ENCODE measurements at regions not wholly inside any gene's neighbourhood (a gene's known extent, or its start where the extent isn't known, plus 50 kb on each side); places are given as distances from the start of the nearest gene placed in this dataset.

GRCh38 chr18:43398601-43399000, 121.3 kb upstream of the SYT4 start:
- H2BK15ac ChIP-seq (ENCODE audit: low read depth, poor library complexity, severe bottlenecking), result no peak overlapping the region
- no peak overlapping the region for H3K14ac ChIP-seq (ENCODE audit: low read length in 2 of 2)
- no peaks in the 10 kb centered on the region for H3K79me1 ChIP-seq (replicated peaks; ENCODE audit: low read length, poor library complexity, severe bottlenecking)
- H3K27me3 ChIP-seq (ENCODE audit: control insufficient read depth in 1 of 2, insufficient read depth in 1 of 2, low read length in 2 of 2), result no peaks in the 10 kb centered on the region
- no peak overlapping the region for H2BK12ac ChIP-seq (ENCODE audit: low read length in 2 of 2)
- H3K4me2 ChIP-seq (ENCODE audit: low read length, poor library complexity, severe bottlenecking), result no peak overlapping the region
- no peak overlapping the region for H2AK5ac ChIP-seq (ENCODE audit: low read length, severe bottlenecking)
- H3K4me3 ChIP-seq (ENCODE audit: insufficient read depth in 1 of 2, low read depth in 1 of 2, low read length in 2 of 2), result no peak overlapping the region
- H2AFZ ChIP-seq (ENCODE audit: low read depth, low read length), result no peak overlapping the region
- H3K4ac ChIP-seq (ENCODE audit: low read depth in 1 of 2, low read length in 2 of 2), result no peak overlapping the region
- H4K91ac ChIP-seq (ENCODE audit: low read length), result no peak overlapping the region
- no CpG with 5 or more reads among the region's 1 CpG for WGBS
- no peak overlapping the region for H3K9ac ChIP-seq (ENCODE audit: low read length)
- H2BK5ac ChIP-seq (ENCODE audit: low read depth, low read length, poor library complexity, severe bottlenecking), result no peak overlapping the region
- no peaks in the 10 kb centered on the region for H3K9me3 ChIP-seq (ENCODE audit: control insufficient read depth, low read length)
- H2BK120ac ChIP-seq (ENCODE audit: low read depth, low read length), result no peak overlapping the region
- H3K23ac ChIP-seq (ENCODE audit: low read length in 2 of 2), result no peak overlapping the region
- DNase-seq, result no peak
- no peak overlapping the region for H3K18ac ChIP-seq (ENCODE audit: low read depth in 1 of 2, low read length in 2 of 2)
- no peak overlapping the region for H4K8ac ChIP-seq (ENCODE audit: low read length)
- H3K36me3 ChIP-seq (ENCODE audit: control insufficient read depth in 1 of 2, insufficient read depth in 2 of 2, low read depth in 1 of 2, low read length in 2 of 2), result no peaks in the 10 kb centered on the region
- no peaks in the 10 kb centered on the region for H3K4me1 ChIP-seq (ENCODE audit: control insufficient read depth, insufficient read depth, low read depth, low read length)
- H3K27ac ChIP-seq (ENCODE audit: low read length, poor library complexity, severe bottlenecking), result no peak overlapping the region

DNA sequence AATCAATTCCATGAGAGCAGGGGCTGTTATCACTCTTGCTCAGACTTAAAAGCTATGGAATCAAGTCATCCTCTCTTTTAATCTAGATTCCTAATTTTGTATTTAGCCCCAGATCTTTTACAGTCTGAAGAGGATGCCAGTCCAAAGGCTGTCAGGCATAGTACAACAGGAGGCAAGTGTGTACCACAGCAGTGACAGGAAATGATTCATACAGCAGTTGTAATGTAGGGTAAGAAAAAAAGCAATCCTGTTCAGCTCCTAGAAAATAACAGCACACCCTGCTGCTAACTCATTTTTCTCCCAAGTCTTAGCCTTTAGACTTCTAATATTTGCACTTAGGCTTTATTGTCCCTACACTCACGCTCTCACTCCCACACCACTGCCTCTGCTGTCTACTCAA, 127.8 kb upstream of the SYT4 start:
- no peak overlapping the region for H3K4me3 ChIP-seq (ENCODE audit: insufficient read depth in 1 of 2, low read depth in 1 of 2, low read length in 2 of 2)
- no peak overlapping the region for H2BK5ac ChIP-seq (ENCODE audit: low read depth, low read length, poor library complexity, severe bottlenecking)
- no peak overlapping the region for H2BK12ac ChIP-seq (ENCODE audit: low read length in 2 of 2)
- no peak overlapping the region for H3K9ac ChIP-seq (ENCODE audit: low read length)
- H3K4me2 ChIP-seq (ENCODE audit: low read length, poor library complexity, severe bottlenecking), result no peak overlapping the region
- no peak overlapping the region for H4K8ac ChIP-seq (ENCODE audit: low read length)
- H3K27ac ChIP-seq (ENCODE audit: low read length, poor library complexity, severe bottlenecking), result no peak overlapping the region
- no peaks in the 10 kb centered on the region for H3K79me1 ChIP-seq (replicated peaks; ENCODE audit: low read length, poor library complexity, severe bottlenecking)
- H3K14ac ChIP-seq (ENCODE audit: low read length in 2 of 2), result no peak overlapping the region
- H3K27me3 ChIP-seq (ENCODE audit: control insufficient read depth in 1 of 2, insufficient read depth in 1 of 2, low read length in 2 of 2), result no peaks in the 10 kb centered on the region
- no peak overlapping the region for H2BK120ac ChIP-seq (ENCODE audit: low read depth, low read length)
- no peak overlapping the region for H3K18ac ChIP-seq (ENCODE audit: low read depth in 1 of 2, low read length in 2 of 2)
- H4K91ac ChIP-seq (ENCODE audit: low read length), result no peak overlapping the region
- H2AK5ac ChIP-seq (ENCODE audit: low read length, severe bottlenecking), result no peak overlapping the region
- peak; percentile 30 for DNase-seq
- WGBS, result 44% methylated on average over 1 of the region's 1 CpG
- H3K23ac ChIP-seq (ENCODE audit: low read length in 2 of 2), result no peak overlapping the region
- H3K4me1 ChIP-seq (ENCODE audit: control insufficient read depth, insufficient read depth, low read depth, low read length), result no peaks in the 10 kb centered on the region
- no peak overlapping the region for H3K4ac ChIP-seq (ENCODE audit: low read depth in 1 of 2, low read length in 2 of 2)
- no peaks in the 10 kb centered on the region for H3K9me3 ChIP-seq (ENCODE audit: control insufficient read depth, low read length)
- no peak overlapping the region for H2AFZ ChIP-seq (ENCODE audit: low read depth, low read length)
- H3K36me3 ChIP-seq (ENCODE audit: control insufficient read depth in 1 of 2, insufficient read depth in 2 of 2, low read depth in 1 of 2, low read length in 2 of 2), result no peaks in the 10 kb centered on the region
- no peak overlapping the region for H2BK15ac ChIP-seq (ENCODE audit: low read depth, poor library complexity, severe bottlenecking)

- Histone ChIP-seq H3K9me3 (ENCODE audit: control insufficient read depth, low read length) (no peaks in the 10 kb centered on the region), H3K23ac (ENCODE audit: low read length in 2 of 2) (no peak overlapping the region), H3K4me1 (ENCODE audit: control insufficient read depth, insufficient read depth, low read depth, low read length) (no peaks in the 10 kb centered on the region), H3K27ac (ENCODE audit: low read length, poor library complexity, severe bottlenecking) (no peak overlapping the region), H3K18ac (ENCODE audit: low read depth in 1 of 2, low read length in 2 of 2) (no peak overlapping the region), H2BK120ac (ENCODE audit: low read depth, low read length) (no peak overlapping the region), H3K27me3 (ENCODE audit: control insufficient read depth in 1 of 2, insufficient read depth in 1 of 2, low read length in 2 of 2) (no peaks in the 10 kb centered on the region), H3K36me3 (ENCODE audit: control insufficient read depth in 1 of 2, insufficient read depth in 2 of 2, low read depth in 1 of 2, low read length in 2 of 2) (no peaks in the 10 kb centered on the region), H2AFZ (ENCODE audit: low read depth, low read length) (no peak overlapping the region), H3K14ac (ENCODE audit: low read length in 2 of 2) (no peak overlapping the region), H3K4me2 (ENCODE audit: low read length, poor library complexity, severe bottlenecking) (no peak overlapping the region), H4K91ac (ENCODE audit: low read length) (no peak overlapping the region), H3K4ac (ENCODE audit: low read depth in 1 of 2, low read length in 2 of 2) (no peak overlapping the region), H2BK5ac (ENCODE audit: low read depth, low read length, poor library complexity, severe bottlenecking) (no peak overlapping the region), H3K79me1 (replicated peaks; ENCODE audit: low read length, poor library complexity, severe bottlenecking) (no peaks in the 10 kb centered on the region), H3K4me3 (ENCODE audit: insufficient read depth in 1 of 2, low read depth in 1 of 2, low read length in 2 of 2) (no peak overlapping the region), H2AK5ac (ENCODE audit: low read length, severe bottlenecking) (no peak overlapping the region), H2BK15ac (ENCODE audit: low read depth, poor library complexity, severe bottlenecking) (no peak overlapping the region), H2BK12ac (ENCODE audit: low read length in 2 of 2) (no peak overlapping the region), H3K9ac (ENCODE audit: low read length) (no peak overlapping the region), H4K8ac (ENCODE audit: low read length) (no peak overlapping the region)
- DNase-seq, result peak; percentile 1
- WGBS, result 50% methylated on average over 2 of the region's 6 CpGs
Observed at GRCh38 chr18:43414006-43414405, 136.7 kb upstream of the SYT4 start.

GRCh38 chr18:43420091-43420490, 142.8 kb upstream of the SYT4 start:
- no peak overlapping the region for H3K4ac ChIP-seq (ENCODE audit: low read depth in 1 of 2, low read length in 2 of 2)
- DNase-seq, result no peak

More at GRCh38 chr18:43420091-43420490, 142.8 kb upstream of the SYT4 start:
- Histone ChIP-seq H2BK12ac (ENCODE audit: low read length in 2 of 2) (no peak overlapping the region), H2BK15ac (ENCODE audit: low read depth, poor library complexity, severe bottlenecking) (no peak overlapping the region), H4K8ac (ENCODE audit: low read length) (no peak overlapping the region), H3K27ac (ENCODE audit: low read length, poor library complexity, severe bottlenecking) (no peak overlapping the region), H3K27me3 (ENCODE audit: control insufficient read depth in 1 of 2, insufficient read depth in 1 of 2, low read length in 2 of 2) (no peaks in the 10 kb centered on the region), H4K91ac (ENCODE audit: low read length) (no peak overlapping the region), H2BK120ac (ENCODE audit: low read depth, low read length) (no peak overlapping the region), H2BK5ac (ENCODE audit: low read depth, low read length, poor library complexity, severe bottlenecking) (no peak overlapping the region), H3K18ac (ENCODE audit: low read depth in 1 of 2, low read length in 2 of 2) (no peak overlapping the region), H3K23ac (ENCODE audit: low read length in 2 of 2) (no peak overlapping the region), H3K9ac (ENCODE audit: low read length) (no peak overlapping the region), H3K4me2 (ENCODE audit: low read length, poor library complexity, severe bottlenecking) (no peak overlapping the region), H3K9me3 (ENCODE audit: control insufficient read depth, low read length) (no peaks in the 10 kb centered on the region), H2AFZ (ENCODE audit: low read depth, low read length) (no peak overlapping the region), H2AK5ac (ENCODE audit: low read length, severe bottlenecking) (no peak overlapping the region), H3K79me1 (replicated peaks; ENCODE audit: low read length, poor library complexity, severe bottlenecking) (no peaks in the 10 kb centered on the region), H3K4me3 (ENCODE audit: insufficient read depth in 1 of 2, low read depth in 1 of 2, low read length in 2 of 2) (no peak overlapping the region), H3K4me1 (ENCODE audit: control insufficient read depth, insufficient read depth, low read depth, low read length) (no peaks in the 10 kb centered on the region), H3K36me3 (ENCODE audit: control insufficient read depth in 1 of 2, insufficient read depth in 2 of 2, low read depth in 1 of 2, low read length in 2 of 2) (no peaks in the 10 kb centered on the region), H3K14ac (ENCODE audit: low read length in 2 of 2) (no peak overlapping the region)
